ENCODE measurements at regions not wholly inside any gene's neighbourhood (a gene's known extent, or its start where the extent isn't known, plus 50 kb on each side); places are given as distances from the start of the nearest gene placed in this dataset.

- no peak for ATAC-seq
- Histone ChIP-seq H3K36me3 (replicated peaks in 1 of 2; ENCODE audit: insufficient read depth in 1 of 2, low read depth in 2 of 2) (no peaks in the 10 kb centered on the region), H3K27ac (no peak overlapping the region), H3K4me3 (no peak overlapping the region), H3K4me1 (no peaks in the 10 kb centered on the region), H3K9me3 (no peaks in the 10 kb centered on the region), H3K27me3 (no peaks in the 10 kb centered on the region)
- no peak for DNase-seq
- intact Hi-C loops (cut with DNase I) = no loop called here
- TF ChIP-seq POLR2A (IDR thresholded peaks at IDR 0.05) = no peak
- TF ChIP-seq CTCF (IDR thresholded peaks at IDR 0.05) = no peak
Observed at GRCh38 chr14:59081720-59082119, 106.7 kb upstream of the DAAM1 start.

- no peak for ATAC-seq
- Histone ChIP-seq H3K36me3 (replicated peaks in 1 of 2; ENCODE audit: insufficient read depth in 1 of 2, low read depth in 2 of 2) (no peaks in the 10 kb centered on the region), H3K9me3 (no peaks in the 10 kb centered on the region), H3K4me1 (no peaks in the 10 kb centered on the region), H3K27me3 (no peaks in the 10 kb centered on the region), H3K4me3 (no peak overlapping the region), H3K27ac (no peak overlapping the region)
- no peak for DNase-seq
- intact Hi-C loops (cut with DNase I) = no loop called here
- TF ChIP-seq POLR2A (IDR thresholded peaks at IDR 0.05) = no peak
- 81 to 92% methylated on average over 2 of the region's 2 CpGs for whole genome bisulfite sequencing, 2 donors
Observed at GRCh38 chr14:59085207-59085739, 103.2 kb upstream of the DAAM1 start.

GRCh38 chr14:59086241-59086882, 102.1 kb upstream of the DAAM1 start:
- Histone ChIP-seq H3K4me1 (no peaks in the 10 kb centered on the region), H3K27me3 (no peaks in the 10 kb centered on the region)
- TF ChIP-seq POLR2A (IDR thresholded peaks at IDR 0.05) (no peak), CTCF (IDR thresholded peaks at IDR 0.05) (no peak)

GRCh38 chr14:59087240-59087639, 101.2 kb upstream of the DAAM1 start:
- Histone ChIP-seq H3K27me3 (no peaks in the 10 kb centered on the region), H3K36me3 (replicated peaks in 1 of 2; ENCODE audit: insufficient read depth in 1 of 2, low read depth in 2 of 2) (no peaks in the 10 kb centered on the region), H3K9me3 (no peaks in the 10 kb centered on the region), H3K27ac (no peak overlapping the region), H3K4me3 (no peak overlapping the region), H3K4me1 (no peaks in the 10 kb centered on the region)
- no peak for ATAC-seq
- no peak for DNase-seq
- no peak for TF ChIP-seq POLR2A (IDR thresholded peaks at IDR 0.05)
- no peak for TF ChIP-seq CTCF (IDR thresholded peaks at IDR 0.05)
- intact Hi-C loops (cut with DNase I) = no loop called here
- 87 to 89% methylated on average over 3 of the region's 3 CpGs for WGBS, 2 donors

More at GRCh38 chr14:59086241-59086882, 102.1 kb upstream of the DAAM1 start:
- H3K36me3 ChIP-seq (replicated peaks in 1 of 2; ENCODE audit: insufficient read depth in 1 of 2, low read depth in 2 of 2) = no peaks in the 10 kb centered on the region
- H3K4me3 ChIP-seq = no peak overlapping the region
- H3K9me3 ChIP-seq = no peaks in the 10 kb centered on the region
- ATAC-seq (no peak), DNase-seq (no peak)
- no peak overlapping the region for H3K27ac ChIP-seq
- 27 to 41% methylated on average over 5 of the region's 5 CpGs for WGBS, 2 donors
- intact Hi-C loops (cut with DNase I) = no loop called here

GRCh38 chr14:59087711-59088110, 100.8 kb upstream of the DAAM1 start:
- H3K27ac ChIP-seq = no peak overlapping the region
- H3K9me3 ChIP-seq = no peaks in the 10 kb centered on the region
- H3K36me3 ChIP-seq (replicated peaks in 1 of 2; ENCODE audit: insufficient read depth in 1 of 2, low read depth in 2 of 2) = no peaks in the 10 kb centered on the region
- TF ChIP-seq POLR2A (IDR thresholded peaks at IDR 0.05) (no peak), CTCF (IDR thresholded peaks at IDR 0.05) (no peak)
- WGBS, 2 donors = 81 to 100% methylated on average over 2 of the region's 2 CpGs
- H3K4me1 ChIP-seq = no peaks in the 10 kb centered on the region
- no peaks in the 10 kb centered on the region for H3K27me3 ChIP-seq
- H3K4me3 ChIP-seq = no peak overlapping the region
- intact Hi-C loops (cut with DNase I) = no loop called here
- no peak for DNase-seq
- ATAC-seq = no peak
